Upper lobe of right lung (tissue), 1 donor: ENCODE measurements at regions not wholly inside any gene's neighbourhood (a gene's known extent, or its start where the extent isn't known, plus 50 kb on each side); places are given as distances from the start of the nearest gene placed in this dataset.

Experiments
- ATAC-seq: fragments of 200-7000 bp; cut with Tn5 transposase; one replicate; pipeline ENCODE4 v1.9.1; 2020; ENCODE audit warnings: mild to moderate bottlenecking, moderate library complexity
- DNase-seq: peaks from one replicate; pipeline ENCODE4 v3.0.0-alpha.2; 2020
- H3K27ac ChIP-seq: fragments of 200-600 bp; one replicate; pipeline ENCODE4 v1.8.0; 2022
- H3K27me3 ChIP-seq: fragments of 200-600 bp; one replicate; pipeline ENCODE4 v1.8.0; 2022; ENCODE audit warnings: mild to moderate bottlenecking
- H3K36me3 ChIP-seq: fragments of 200-600 bp; one replicate; pipeline ENCODE4 v1.8.0; 2022
- H3K4me1 ChIP-seq: fragments of 200-600 bp; one replicate; pipeline ENCODE4 v1.8.0; 2022
- H3K4me3 ChIP-seq: fragments of 200-600 bp; one replicate; pipeline ENCODE4 v1.8.0; 2022; ENCODE audit warnings: mild to moderate bottlenecking
- H3K9me3 ChIP-seq: fragments of 200-600 bp; one replicate; pipeline ENCODE4 v1.8.0; 2022
- intact Hi-C: fragments of 100-400 bp; cut with DNase I; formaldehyde crosslinking; loops from one replicate; pipeline ENCODE4 v1.11.0; 2022
- TF ChIP-seq, protein P1 (sequence below): fragments of 200-600 bp; IDR thresholded peaks from one replicate; pipeline ENCODE4 v1.8.0; 2022; ENCODE audit warnings: antibody characterized with exemption
- donor health status: DM: no; HTN: yes; CAD: no; lungs with severe emphysema.

DNA sequence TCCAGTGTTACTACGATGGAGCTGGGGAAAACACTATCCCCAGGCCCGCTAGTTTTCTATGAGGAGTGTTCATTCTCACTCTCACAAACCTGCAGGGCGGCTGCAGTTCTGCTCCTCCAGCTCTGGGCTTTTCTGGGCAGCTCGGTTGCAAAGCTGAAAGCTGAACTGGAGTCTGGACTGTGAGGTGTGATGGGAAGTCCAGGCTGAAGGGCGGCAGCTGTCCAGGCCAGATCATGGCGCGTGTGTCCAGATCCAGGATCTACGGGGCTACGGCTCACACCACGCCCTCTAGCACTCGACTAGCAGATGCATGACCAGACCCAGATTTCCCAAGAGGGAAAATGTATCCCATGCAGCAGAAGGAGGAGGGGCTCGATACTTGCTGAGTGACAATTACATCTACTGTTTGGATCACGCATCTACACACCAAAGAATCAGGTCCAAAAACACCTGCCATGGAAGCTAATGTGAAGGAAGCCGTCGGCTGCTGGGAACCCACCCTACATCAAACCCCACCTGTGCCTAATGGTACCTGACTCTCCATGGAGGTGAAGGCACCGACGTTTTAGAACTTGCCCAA is 555.0 kb downstream of the BRD1 start:
- intact Hi-C loops, result no loop called here
- H3K4me1 ChIP-seq, result no peaks in the 10 kb centered on the region
- no peaks in the 10 kb centered on the region for H3K9me3 ChIP-seq
- peaks cover 33% of the 10 kb centered on the region for H3K27me3 ChIP-seq
- H3K4me3 ChIP-seq, result no peak overlapping the region
- TF ChIP-seq, protein P1, sequence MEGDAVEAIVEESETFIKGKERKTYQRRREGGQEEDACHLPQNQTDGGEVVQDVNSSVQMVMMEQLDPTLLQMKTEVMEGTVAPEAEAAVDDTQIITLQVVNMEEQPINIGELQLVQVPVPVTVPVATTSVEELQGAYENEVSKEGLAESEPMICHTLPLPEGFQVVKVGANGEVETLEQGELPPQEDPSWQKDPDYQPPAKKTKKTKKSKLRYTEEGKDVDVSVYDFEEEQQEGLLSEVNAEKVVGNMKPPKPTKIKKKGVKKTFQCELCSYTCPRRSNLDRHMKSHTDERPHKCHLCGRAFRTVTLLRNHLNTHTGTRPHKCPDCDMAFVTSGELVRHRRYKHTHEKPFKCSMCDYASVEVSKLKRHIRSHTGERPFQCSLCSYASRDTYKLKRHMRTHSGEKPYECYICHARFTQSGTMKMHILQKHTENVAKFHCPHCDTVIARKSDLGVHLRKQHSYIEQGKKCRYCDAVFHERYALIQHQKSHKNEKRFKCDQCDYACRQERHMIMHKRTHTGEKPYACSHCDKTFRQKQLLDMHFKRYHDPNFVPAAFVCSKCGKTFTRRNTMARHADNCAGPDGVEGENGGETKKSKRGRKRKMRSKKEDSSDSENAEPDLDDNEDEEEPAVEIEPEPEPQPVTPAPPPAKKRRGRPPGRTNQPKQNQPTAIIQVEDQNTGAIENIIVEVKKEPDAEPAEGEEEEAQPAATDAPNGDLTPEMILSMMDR, result no peak
- H3K27ac ChIP-seq, result no peak overlapping the region
- ATAC-seq (no peak), DNase-seq (no peak)
- no peaks in the 10 kb centered on the region for H3K36me3 ChIP-seq

DNA sequence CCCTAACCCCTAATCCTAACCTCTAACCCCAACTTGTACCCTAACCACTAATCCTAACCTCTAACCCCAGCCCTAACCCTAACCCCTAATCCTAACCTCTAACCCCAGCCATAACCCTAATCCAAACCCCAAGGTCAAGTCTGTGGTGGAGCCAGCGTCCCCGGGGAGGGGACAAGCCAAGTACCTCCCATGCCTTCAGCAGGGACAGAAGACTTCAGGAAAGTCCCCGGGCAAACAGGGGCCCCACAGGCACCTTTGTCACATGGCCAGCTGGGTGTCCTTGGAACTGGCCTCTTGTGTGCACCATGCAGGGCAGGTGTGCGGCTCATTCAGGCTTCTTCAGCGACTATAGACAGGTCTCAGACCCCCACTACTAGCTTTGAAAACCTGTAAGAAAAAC is 555.8 kb downstream of the BRD1 start:
- no peaks in the 10 kb centered on the region for H3K4me1 ChIP-seq
- no peaks in the 10 kb centered on the region for H3K36me3 ChIP-seq
- H3K9me3 ChIP-seq, result no peaks in the 10 kb centered on the region
- H3K4me3 ChIP-seq, result no peak overlapping the region
- no peak overlapping the region for H3K27ac ChIP-seq
- H3K27me3 ChIP-seq, result peaks cover 38% of the 10 kb centered on the region
- no peak for ATAC-seq
- DNase-seq, result no peak
- TF ChIP-seq, protein P1, result no peak
- intact Hi-C loops, result no loop called here

DNA sequence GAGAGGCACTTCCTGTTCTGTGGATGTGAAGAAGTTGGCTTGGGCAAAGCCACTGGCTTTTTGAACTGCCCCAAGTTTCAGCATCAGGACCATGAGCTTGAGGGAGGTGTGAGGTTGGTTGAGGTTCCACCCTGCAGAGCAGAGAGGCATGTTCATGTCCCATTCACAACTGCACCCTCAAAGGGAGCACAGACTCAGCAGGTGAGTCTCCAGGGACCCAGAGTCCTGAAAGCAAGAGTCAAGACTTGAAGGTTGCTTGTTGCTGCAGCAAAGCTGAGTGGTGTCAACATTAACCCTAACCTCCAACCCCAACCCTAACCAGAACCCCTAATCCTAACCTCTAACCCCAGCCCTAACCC is 556.3 kb downstream of the BRD1 start:
- DNase-seq (no peak), ATAC-seq (no peak)
- Histone ChIP-seq H3K9me3 (no peaks in the 10 kb centered on the region), H3K4me1 (no peaks in the 10 kb centered on the region), H3K4me3 (no peak overlapping the region), H3K36me3 (no peaks in the 10 kb centered on the region), H3K27ac (no peak overlapping the region), H3K27me3 (peaks cover 43% of the 10 kb centered on the region)
- TF ChIP-seq, protein P1, result no peak
- intact Hi-C loops, result no loop called here

DNA sequence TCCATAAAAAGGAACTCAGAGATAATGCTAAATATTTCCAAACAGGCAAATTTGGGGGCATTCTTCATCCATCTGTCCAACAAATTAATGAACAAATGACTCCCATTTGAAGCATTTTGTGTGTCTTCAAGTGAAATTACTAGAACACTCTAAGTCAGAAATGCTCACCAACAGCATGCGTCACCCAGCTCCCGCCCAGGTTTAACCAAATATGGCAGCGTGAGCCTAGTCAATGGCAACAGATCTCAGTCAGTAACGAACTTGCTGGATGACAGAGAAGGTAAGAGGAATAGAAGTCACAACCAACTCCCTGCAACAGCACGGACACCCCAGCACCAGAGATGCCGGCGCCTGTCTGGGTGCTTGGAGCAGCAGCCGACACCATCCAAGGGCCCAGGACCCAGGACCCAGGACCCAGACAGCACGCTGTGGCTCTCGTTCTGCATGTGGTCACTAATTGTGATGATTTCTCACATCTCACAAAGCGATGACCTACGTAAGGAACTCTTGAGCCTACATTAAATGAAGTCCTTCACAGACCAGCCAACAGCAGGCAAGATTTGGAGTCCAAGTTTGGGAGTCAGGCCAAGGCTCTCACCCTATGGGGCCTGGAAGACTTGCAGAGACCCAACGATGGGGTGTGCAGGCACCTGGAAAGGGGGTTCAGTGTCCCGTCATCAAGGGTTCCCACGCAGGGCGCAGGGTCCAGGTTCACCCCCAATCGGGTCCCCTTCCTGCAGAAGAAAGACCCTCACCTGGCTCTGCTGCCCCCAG is 556.9 kb downstream of the BRD1 start:
- Histone ChIP-seq H3K36me3 (no peaks in the 10 kb centered on the region), H3K27ac (no peak overlapping the region), H3K4me1 (no peaks in the 10 kb centered on the region), H3K27me3 (peaks cover 44% of the 10 kb centered on the region), H3K4me3 (no peak overlapping the region), H3K9me3 (no peaks in the 10 kb centered on the region)
- TF ChIP-seq, protein P1, result no peak
- intact Hi-C loops, result no loop called here
- ATAC-seq (no peak), DNase-seq (no peak)

DNA sequence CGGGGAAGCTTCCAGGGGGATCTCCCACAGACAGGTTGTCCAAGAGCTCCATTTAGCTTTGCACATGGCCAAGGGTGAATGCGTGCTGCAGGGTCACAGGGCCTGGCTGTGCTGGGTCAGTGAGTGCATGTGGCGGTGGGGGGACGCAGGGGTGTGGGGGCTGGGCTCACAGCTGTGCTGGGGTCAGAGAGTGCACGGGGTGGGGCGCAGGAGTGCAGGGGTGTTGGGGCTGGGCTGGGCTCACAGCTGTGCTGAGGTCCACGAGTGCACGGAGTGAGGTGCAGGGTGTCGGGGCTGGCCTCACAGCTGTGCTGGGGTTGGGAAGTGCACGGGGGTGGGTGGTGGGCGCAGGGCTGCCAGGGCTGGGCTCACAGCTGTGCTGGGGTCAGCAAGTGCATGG is 557.7 kb downstream of the BRD1 start:
- ATAC-seq (peak; percentile 32), DNase-seq (no peak)
- intact Hi-C loops, result no loop called here
- H3K27ac ChIP-seq, result no peak overlapping the region
- no peaks in the 10 kb centered on the region for H3K36me3 ChIP-seq
- peaks cover 44% of the 10 kb centered on the region for H3K27me3 ChIP-seq
- no peaks in the 10 kb centered on the region for H3K4me1 ChIP-seq
- no peak overlapping the region for H3K4me3 ChIP-seq
- H3K9me3 ChIP-seq, result no peaks in the 10 kb centered on the region
- TF ChIP-seq, protein P1, result no peak
